Loucy (cell line): ENCODE measurements at regions not wholly inside any gene's neighbourhood (a gene's known extent, or its start where the extent isn't known, plus 50 kb on each side); places are given as distances from the start of the nearest gene placed in this dataset.

Experiments used
- H2AFZ ChIP-seq: fragments of 200-600 bp; sonication (generic); 2 replicates; pipeline ENCODE4 v1.6.0; 2016; ENCODE audit warnings: antibody characterized with exemption, mild to moderate bottlenecking, low read length, moderate library complexity
- H3F3A ChIP-seq: fragments of 200-600 bp; 2 replicates; pipeline ENCODE4 v1.6.0; 2016; ENCODE audit warnings: antibody characterized with exemption, low read depth, mild to moderate bottlenecking
- H3K27me3 ChIP-seq: fragments of 200-600 bp; sonication (generic); 2 replicates; pipeline ENCODE4 v1.6.1; 2014; ENCODE audit warnings: low read length, mild to moderate bottlenecking; ENCODE audit not compliant: insufficient read depth, poor library complexity, severe bottlenecking
- H3K36me3 ChIP-seq: fragments of 200-600 bp; sonication (generic); 2 replicates; pipeline ENCODE4 v1.6.1; 2016; ENCODE audit warnings: low read length; ENCODE audit not compliant: insufficient read depth
- H3K4me1 ChIP-seq: fragments of 200-600 bp; sonication (generic); 2 replicates; pipeline ENCODE4 v1.5.1; 2014; ENCODE audit warnings: low read length, mild to moderate bottlenecking; ENCODE audit not compliant: insufficient read depth, poor library complexity, severe bottlenecking
- H3K4me2 ChIP-seq: fragments of 200-600 bp; sonication (generic); 2 replicates; pipeline ENCODE4 v1.6.0; 2014; ENCODE audit warnings: antibody characterized with exemption, low read length, low read depth, mild to moderate bottlenecking; ENCODE audit not compliant: poor library complexity, severe bottlenecking
- H3K4me3 ChIP-seq: fragments of 200-600 bp; sonication (generic); 2 replicates; pipeline ENCODE4 v1.5.1; 2014; ENCODE audit warnings: low read length, mild to moderate bottlenecking, mixed read lengths; ENCODE audit not compliant: poor library complexity, severe bottlenecking
- H3K79me2 ChIP-seq: fragments of 200-600 bp; sonication (generic); 2 replicates; pipeline ENCODE4 v1.6.1; 2014; ENCODE audit warnings: low read length; ENCODE audit not compliant: insufficient read depth
- H3K9ac ChIP-seq: fragments of 200-600 bp; sonication (generic); 2 replicates; pipeline ENCODE4 v1.6.0; 2014; ENCODE audit warnings: mild to moderate bottlenecking, low read depth, low read length, moderate library complexity; ENCODE audit not compliant: poor library complexity, severe bottlenecking
- H3K9me2 ChIP-seq: fragments of 200-600 bp; sonication (generic); replicated peaks from 2 replicates; pipeline ENCODE4 v1.6.1; 2016; ENCODE audit warnings: low read depth, low read length, mixed read lengths
- H3K9me3 ChIP-seq: fragments of 200-600 bp; sonication (generic); 2 replicates; pipeline ENCODE4 v1.6.1; 2014; ENCODE audit warnings: mild to moderate bottlenecking, antibody characterized with exemption, low read length, low read depth; ENCODE audit not compliant: insufficient read depth
- H4K20me1 ChIP-seq: fragments of 200-600 bp; sonication (generic); 2 replicates; pipeline ENCODE4 v1.6.0; 2014; ENCODE audit warnings: antibody characterized with exemption, low read length, mild to moderate bottlenecking; ENCODE audit not compliant: insufficient read depth, poor library complexity, severe bottlenecking
- EZH2phosphoT487 ChIP-seq: fragments of 200-600 bp; IDR thresholded peaks from 2 replicates; pipeline ENCODE4 v1.6.1; 2018; ENCODE audit warnings: antibody characterized with exemption, mild to moderate bottlenecking, moderate library complexity, borderline replicate concordance
- TF ChIP-seq, protein P1 (sequence below): fragments of 200-600 bp; sonication (generic); conservative IDR thresholded peaks from 2 replicates; pipeline ENCODE4 v1.5.1; 2014; ENCODE audit warnings: mild to moderate bottlenecking, antibody characterized with exemption, low read length

DNA sequence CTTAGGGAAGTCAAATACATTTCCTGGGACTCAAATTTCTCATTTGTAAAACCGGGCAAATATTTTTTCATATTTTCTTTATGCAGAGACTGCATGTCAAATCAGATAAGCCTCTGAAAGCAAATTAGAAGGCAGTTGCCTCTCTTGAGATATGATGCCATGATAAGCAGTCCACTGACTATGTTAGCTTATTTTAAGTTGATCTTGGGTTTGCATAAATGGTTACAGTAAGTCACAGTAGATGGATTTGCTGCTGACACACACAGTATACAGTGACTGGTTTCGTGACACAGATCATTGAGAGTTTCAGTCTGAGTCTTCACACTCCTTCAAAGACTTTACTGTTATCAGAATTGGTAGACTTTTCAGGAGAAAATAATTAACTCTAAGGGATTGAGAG lies 927.6 kb upstream of the CDH8 start:
- no peak overlapping the region for H2AFZ ChIP-seq
- no peak overlapping the region for H3K4me2 ChIP-seq
- no peaks in the 10 kb centered on the region for H3K9me2 ChIP-seq
- no peaks in the 10 kb centered on the region for H3F3A ChIP-seq
- no peaks in the 10 kb centered on the region; the same call in 1 of the 2 replicates for H3K9me3 ChIP-seq
- H4K20me1 ChIP-seq: no peaks in the 10 kb centered on the region
- no peak for TF ChIP-seq EZH2phosphoT487
- TF ChIP-seq, protein P1, sequence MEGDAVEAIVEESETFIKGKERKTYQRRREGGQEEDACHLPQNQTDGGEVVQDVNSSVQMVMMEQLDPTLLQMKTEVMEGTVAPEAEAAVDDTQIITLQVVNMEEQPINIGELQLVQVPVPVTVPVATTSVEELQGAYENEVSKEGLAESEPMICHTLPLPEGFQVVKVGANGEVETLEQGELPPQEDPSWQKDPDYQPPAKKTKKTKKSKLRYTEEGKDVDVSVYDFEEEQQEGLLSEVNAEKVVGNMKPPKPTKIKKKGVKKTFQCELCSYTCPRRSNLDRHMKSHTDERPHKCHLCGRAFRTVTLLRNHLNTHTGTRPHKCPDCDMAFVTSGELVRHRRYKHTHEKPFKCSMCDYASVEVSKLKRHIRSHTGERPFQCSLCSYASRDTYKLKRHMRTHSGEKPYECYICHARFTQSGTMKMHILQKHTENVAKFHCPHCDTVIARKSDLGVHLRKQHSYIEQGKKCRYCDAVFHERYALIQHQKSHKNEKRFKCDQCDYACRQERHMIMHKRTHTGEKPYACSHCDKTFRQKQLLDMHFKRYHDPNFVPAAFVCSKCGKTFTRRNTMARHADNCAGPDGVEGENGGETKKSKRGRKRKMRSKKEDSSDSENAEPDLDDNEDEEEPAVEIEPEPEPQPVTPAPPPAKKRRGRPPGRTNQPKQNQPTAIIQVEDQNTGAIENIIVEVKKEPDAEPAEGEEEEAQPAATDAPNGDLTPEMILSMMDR: no peak
- no peaks in the 10 kb centered on the region for H3K79me2 ChIP-seq
- no peaks in the 10 kb centered on the region for H3K27me3 ChIP-seq
- H3K9ac ChIP-seq: no peak overlapping the region
- H3K4me3 ChIP-seq: no peak overlapping the region
- no peaks in the 10 kb centered on the region for H3K4me1 ChIP-seq
- H3K36me3 ChIP-seq: no peaks in the 10 kb centered on the region

DNA sequence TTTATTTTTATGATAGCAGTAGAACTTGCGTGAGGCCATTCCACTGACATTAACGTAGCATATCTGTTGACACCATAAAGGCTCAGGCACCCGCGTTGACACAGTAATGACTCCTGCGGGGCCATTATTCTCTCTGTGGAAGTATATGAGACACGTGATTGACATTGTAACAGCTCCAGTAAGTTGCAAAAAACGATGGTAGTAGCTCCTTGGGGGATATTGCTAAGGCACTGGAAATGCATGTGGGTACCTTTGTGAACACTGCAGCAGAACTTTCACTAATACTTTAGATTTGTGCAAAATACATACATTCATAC lies 918.8 kb upstream of the CDH8 start:
- no peak overlapping the region for H3K4me2 ChIP-seq
- H4K20me1 ChIP-seq: no peaks in the 10 kb centered on the region
- H3K4me3 ChIP-seq: no peak overlapping the region
- H3K4me1 ChIP-seq: no peaks in the 10 kb centered on the region
- H3F3A ChIP-seq: no peaks in the 10 kb centered on the region
- no peaks in the 10 kb centered on the region for H3K36me3 ChIP-seq
- H3K9me3 ChIP-seq: no peaks in the 10 kb centered on the region
- TF ChIP-seq, protein P1: no peak
- TF ChIP-seq EZH2phosphoT487: no peak
- H3K9ac ChIP-seq: no peak overlapping the region
- no peaks in the 10 kb centered on the region for H3K79me2 ChIP-seq
- H3K9me2 ChIP-seq: no peaks in the 10 kb centered on the region
- H3K27me3 ChIP-seq: no peaks in the 10 kb centered on the region
- H2AFZ ChIP-seq: no peak overlapping the region

DNA sequence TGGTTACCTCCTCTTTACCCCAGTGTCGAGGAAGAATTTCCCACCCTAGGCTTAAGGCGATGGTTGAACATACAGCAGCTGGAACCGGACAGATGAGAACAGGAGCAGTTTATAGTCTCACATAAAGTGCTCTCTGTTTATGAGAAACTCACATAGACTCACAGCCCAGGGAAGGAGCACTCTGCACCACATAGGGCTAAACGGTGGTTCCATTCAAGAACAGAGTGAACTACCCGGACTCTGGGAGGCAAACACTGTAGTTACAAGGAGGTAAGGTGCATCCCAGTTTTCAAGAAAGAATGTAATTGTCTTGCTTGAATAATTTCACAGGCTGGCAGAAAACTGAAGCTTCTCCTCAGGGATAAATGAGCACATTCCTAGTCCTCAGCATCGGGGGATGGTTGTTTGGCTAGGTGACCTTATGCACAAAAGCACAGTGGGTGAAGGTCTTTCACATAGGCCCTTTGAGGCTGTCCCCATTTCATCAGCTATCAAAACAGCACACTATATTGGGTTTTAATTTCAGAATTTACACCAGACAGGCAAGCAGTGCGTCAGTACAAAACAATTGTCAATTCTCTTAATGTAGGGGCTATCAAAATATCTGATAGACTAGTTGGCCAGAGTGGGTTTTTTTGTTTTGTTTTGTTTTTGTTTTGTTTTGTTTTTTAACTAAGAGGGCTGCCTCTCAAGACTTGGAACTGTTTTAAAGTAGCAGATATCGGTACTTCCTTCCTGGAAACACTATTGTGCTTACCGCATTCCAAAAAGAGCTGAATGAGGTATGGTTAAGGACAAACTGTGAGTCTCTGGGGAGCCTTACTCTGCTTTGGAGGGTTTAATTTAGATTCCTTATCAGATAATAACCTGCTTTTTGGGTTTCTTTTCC lies 918.1 kb upstream of the CDH8 start:
- Histone ChIP-seq H3K4me3 (no peak overlapping the region), H3F3A (no peaks in the 10 kb centered on the region), H3K4me2 (no peak overlapping the region), H3K9ac (no peak overlapping the region), H3K36me3 (no peaks in the 10 kb centered on the region), H3K79me2 (no peaks in the 10 kb centered on the region), H3K9me2 (no peaks in the 10 kb centered on the region), H4K20me1 (no peaks in the 10 kb centered on the region), H2AFZ (no peak overlapping the region), H3K4me1 (no peaks in the 10 kb centered on the region), H3K9me3 (no peaks in the 10 kb centered on the region), H3K27me3 (no peaks in the 10 kb centered on the region)
- TF ChIP-seq EZH2phosphoT487: no peak
- TF ChIP-seq, protein P1: no peak
